ENCODE measurements at regions not wholly inside any gene's neighbourhood (a gene's known extent, or its start where the extent isn't known, plus 50 kb on each side); places are given as distances from the start of the nearest gene placed in this dataset.

DNA sequence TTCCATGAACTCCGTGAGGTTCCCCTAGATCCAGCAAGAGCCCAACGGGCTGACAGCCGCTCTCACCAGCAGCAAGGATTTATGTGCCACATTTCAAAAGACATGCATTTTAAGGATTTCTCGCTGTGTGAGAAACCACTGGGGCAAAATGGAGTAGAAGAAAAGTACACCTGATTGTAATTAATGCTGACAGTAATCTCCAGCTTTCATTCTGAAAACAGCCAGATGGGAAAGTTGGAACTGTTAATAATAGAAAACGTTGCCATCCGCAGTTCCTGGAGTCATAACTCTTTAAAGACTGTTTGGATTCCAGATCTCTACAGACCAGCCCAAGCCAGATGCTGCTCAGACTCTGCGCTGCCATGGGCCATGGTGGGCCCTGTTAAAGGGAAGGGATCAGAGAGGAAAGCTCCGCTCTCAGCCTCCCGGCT lies 216.9 kb upstream of the GLI3 start:
- TF ChIP-seq, protein P1, sequence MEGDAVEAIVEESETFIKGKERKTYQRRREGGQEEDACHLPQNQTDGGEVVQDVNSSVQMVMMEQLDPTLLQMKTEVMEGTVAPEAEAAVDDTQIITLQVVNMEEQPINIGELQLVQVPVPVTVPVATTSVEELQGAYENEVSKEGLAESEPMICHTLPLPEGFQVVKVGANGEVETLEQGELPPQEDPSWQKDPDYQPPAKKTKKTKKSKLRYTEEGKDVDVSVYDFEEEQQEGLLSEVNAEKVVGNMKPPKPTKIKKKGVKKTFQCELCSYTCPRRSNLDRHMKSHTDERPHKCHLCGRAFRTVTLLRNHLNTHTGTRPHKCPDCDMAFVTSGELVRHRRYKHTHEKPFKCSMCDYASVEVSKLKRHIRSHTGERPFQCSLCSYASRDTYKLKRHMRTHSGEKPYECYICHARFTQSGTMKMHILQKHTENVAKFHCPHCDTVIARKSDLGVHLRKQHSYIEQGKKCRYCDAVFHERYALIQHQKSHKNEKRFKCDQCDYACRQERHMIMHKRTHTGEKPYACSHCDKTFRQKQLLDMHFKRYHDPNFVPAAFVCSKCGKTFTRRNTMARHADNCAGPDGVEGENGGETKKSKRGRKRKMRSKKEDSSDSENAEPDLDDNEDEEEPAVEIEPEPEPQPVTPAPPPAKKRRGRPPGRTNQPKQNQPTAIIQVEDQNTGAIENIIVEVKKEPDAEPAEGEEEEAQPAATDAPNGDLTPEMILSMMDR (IDR thresholded peaks at IDR 0.05 in 2 of 3, conservative IDR thresholded peaks at IDR 0.05 in 1 of 3; ENCODE audit: borderline replicate concordance in 1 of 3, insufficient read depth in 1 of 3, low read depth in 2 of 3, low read length in 2 of 3): no peak
- TF ChIP-seq RAD21 (IDR thresholded peaks at IDR 0.05; ENCODE audit: low read depth): no peak
- TF ChIP-seq CEBPB (IDR thresholded peaks at IDR 0.05; ENCODE audit: low read depth): no peak
- TF ChIP-seq POLR2A (IDR thresholded peaks at IDR 0.05; ENCODE audit: borderline replicate concordance, extremely low read depth, insufficient read depth, insufficient read length): no peak
- TF ChIP-seq, protein P2, sequence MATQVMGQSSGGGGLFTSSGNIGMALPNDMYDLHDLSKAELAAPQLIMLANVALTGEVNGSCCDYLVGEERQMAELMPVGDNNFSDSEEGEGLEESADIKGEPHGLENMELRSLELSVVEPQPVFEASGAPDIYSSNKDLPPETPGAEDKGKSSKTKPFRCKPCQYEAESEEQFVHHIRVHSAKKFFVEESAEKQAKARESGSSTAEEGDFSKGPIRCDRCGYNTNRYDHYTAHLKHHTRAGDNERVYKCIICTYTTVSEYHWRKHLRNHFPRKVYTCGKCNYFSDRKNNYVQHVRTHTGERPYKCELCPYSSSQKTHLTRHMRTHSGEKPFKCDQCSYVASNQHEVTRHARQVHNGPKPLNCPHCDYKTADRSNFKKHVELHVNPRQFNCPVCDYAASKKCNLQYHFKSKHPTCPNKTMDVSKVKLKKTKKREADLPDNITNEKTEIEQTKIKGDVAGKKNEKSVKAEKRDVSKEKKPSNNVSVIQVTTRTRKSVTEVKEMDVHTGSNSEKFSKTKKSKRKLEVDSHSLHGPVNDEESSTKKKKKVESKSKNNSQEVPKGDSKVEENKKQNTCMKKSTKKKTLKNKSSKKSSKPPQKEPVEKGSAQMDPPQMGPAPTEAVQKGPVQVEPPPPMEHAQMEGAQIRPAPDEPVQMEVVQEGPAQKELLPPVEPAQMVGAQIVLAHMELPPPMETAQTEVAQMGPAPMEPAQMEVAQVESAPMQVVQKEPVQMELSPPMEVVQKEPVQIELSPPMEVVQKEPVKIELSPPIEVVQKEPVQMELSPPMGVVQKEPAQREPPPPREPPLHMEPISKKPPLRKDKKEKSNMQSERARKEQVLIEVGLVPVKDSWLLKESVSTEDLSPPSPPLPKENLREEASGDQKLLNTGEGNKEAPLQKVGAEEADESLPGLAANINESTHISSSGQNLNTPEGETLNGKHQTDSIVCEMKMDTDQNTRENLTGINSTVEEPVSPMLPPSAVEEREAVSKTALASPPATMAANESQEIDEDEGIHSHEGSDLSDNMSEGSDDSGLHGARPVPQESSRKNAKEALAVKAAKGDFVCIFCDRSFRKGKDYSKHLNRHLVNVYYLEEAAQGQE (IDR thresholded peaks at IDR 0.05; ENCODE audit: low read depth): no peak
- TF ChIP-seq EZH2 (IDR thresholded peaks at IDR 0.05): no peak
- no peak for TF ChIP-seq SIN3A (IDR thresholded peaks at IDR 0.05; ENCODE audit: low read depth)
- no peak for TF ChIP-seq POLR2AphosphoS5 (IDR thresholded peaks at IDR 0.05; ENCODE audit: low read depth, low read length)
- no peak for TF ChIP-seq EZH2phosphoT487 (IDR thresholded peaks at IDR 0.05; ENCODE audit: borderline replicate concordance)
